HepG2 (cell line): ENCODE measurements at regions not wholly inside any gene's neighbourhood (a gene's known extent, or its start where the extent isn't known, plus 50 kb on each side); places are given as distances from the start of the nearest gene placed in this dataset.

Source experiments
- ATAC-seq: fragments of 200-7000 bp; cut with Tn5 transposase; 3 replicates; pipeline ENCODE4 v1.9.1; 2020; ENCODE audit warnings: mild to moderate bottlenecking, moderate library complexity
- BruUV-seq: library from RNA; stranded (reverse); fragments of 400-500 nt; replicated peaks from 2 replicates; lab custom pipeline; 2021; lab: Mats Ljungman, UMichigan
- CTCF ChIA-PET: fragments of 300-600 bp; formaldehyde crosslinking; extraction: SDS; loops from one replicate; lab custom pipeline; 2021; ENCODE audit warnings: low total read pairs, inconsistent platforms, low intra/inter-chr PET ratio; lab: Yijun Ruan, JAX
- POLR2A ChIA-PET: fragments of 350-600 bp; sonication (Branson Sonifier 250); formaldehyde crosslinking; loops from one replicate; lab custom pipeline; 2020; ENCODE audit warnings: antibody characterized with exemption, inconsistent platforms; lab: Yijun Ruan, JAX
- DNase-seq: peaks from one replicate; pipeline ENCODE4 v3.0.0-alpha.2; 2015; ENCODE audit warnings: low spot score
- FAIRE-seq: peaks from 3 replicates; lab custom pipeline; 2011; peaks lifted over from hg19 to GRCh38; lab: Jason Lieb, UNC
- H2AFZ ChIP-seq: one replicate; pipeline ENCODE4 v1.6.1; 2011; ENCODE audit warnings: low read length, inconsistent platforms
- H3K27ac ChIP-seq: fragments of 300-600 bp; 3 replicates; pipeline ENCODE4 v1.8.0; 2011; ENCODE audit warnings: mixed run types, mild to moderate bottlenecking, mixed read lengths, low read length, inconsistent platforms; ENCODE audit not compliant: insufficient read depth; ENCODE audit errors: extremely low read length
- H3K27me3 ChIP-seq, 2 experiments: fragments of 200-600 bp in 1 of 2; 2 replicates in 1 of 2; 3 replicates in 1 of 2; pipeline versions ENCODE4 v1.6.0 to v1.8.0; 2011; ENCODE audit warnings: low read length in 2 of 2, mild to moderate bottlenecking in 2 of 2, moderate library complexity in 2 of 2, inconsistent platforms in 1 of 2; ENCODE audit not compliant: insufficient read depth in 2 of 2, control insufficient read depth in 1 of 2
- H3K36me3 ChIP-seq, 2 experiments: fragments of 200-600 bp in 1 of 2; replicated peaks in 1 of 2; 2 replicates in 1 of 2; 3 replicates in 1 of 2; pipeline versions ENCODE4 v1.5.1 to v1.8.0; 2011; ENCODE audit warnings: low read length in 2 of 2, inconsistent platforms in 1 of 2; ENCODE audit not compliant: insufficient read depth in 2 of 2, control insufficient read depth in 1 of 2
- H3K4me1 ChIP-seq: 2 replicates; pipeline ENCODE4 v1.5.1; 2012; ENCODE audit warnings: low read length, inconsistent platforms; ENCODE audit not compliant: insufficient read depth
- H3K4me2 ChIP-seq: 2 replicates; pipeline ENCODE4 v1.6.0; 2011; ENCODE audit warnings: low read depth, low read length, inconsistent platforms
- H3K4me3 ChIP-seq, 3 experiments: fragments of 200-600 bp in 1 of 3; sonication (generic), shearing (Covaris generic) in 1 of 3; replicated peaks in 1 of 3; 2 replicates each; pipeline ENCODE4 v1.5.1; 2011 to 2016; ENCODE audit warnings: low read length in 3 of 3, inconsistent platforms in 2 of 3, low read depth in 2 of 3, mild to moderate bottlenecking in 2 of 3, control low read depth in 1 of 3, mixed read lengths in 1 of 3; ENCODE audit not compliant: insufficient read depth in 1 of 3
- H3K79me2 ChIP-seq: one replicate; pipeline ENCODE4 v1.6.1; 2011; ENCODE audit warnings: low read length, inconsistent platforms; ENCODE audit not compliant: insufficient read depth
- H3K9ac ChIP-seq: 2 replicates; pipeline ENCODE4 v1.6.0; 2011; ENCODE audit warnings: mild to moderate bottlenecking, low read depth, low read length, inconsistent platforms; ENCODE audit not compliant: insufficient read depth
- H3K9me3 ChIP-seq: 2 replicates; pipeline ENCODE4 v1.5.1; 2012; ENCODE audit warnings: mild to moderate bottlenecking, low read length
- H4K20me1 ChIP-seq: 2 replicates; pipeline ENCODE4 v1.6.0; 2011; ENCODE audit warnings: inconsistent platforms, mild to moderate bottlenecking, low read length, moderate library complexity; ENCODE audit not compliant: insufficient read depth
- CBFB ChIP-seq: sonication (generic); formaldehyde crosslinking; IDR thresholded peaks from 2 replicates; pipeline ENCODE4 v1.4.0; 2020; ENCODE audit warnings: missing genetic modification reagents
- EED ChIP-seq: sonication (generic); formaldehyde crosslinking; IDR thresholded peaks from 2 replicates; pipeline ENCODE4 v1.5.0; 2020; ENCODE audit warnings: mild to moderate bottlenecking, missing genetic modification reagents
- FOXK2 ChIP-seq: fragments of 450-650 bp; IDR thresholded peaks from 2 replicates; pipeline ENCODE4 v1.6.1; 2016
- KLF9 ChIP-seq: IDR thresholded peaks from 2 replicates; pipeline ENCODE4 v1.6.1; 2016; ENCODE audit warnings: low read depth
- MTF1 ChIP-seq: sonication (generic); formaldehyde crosslinking; IDR thresholded peaks from 2 replicates; pipeline ENCODE4 v1.5.0; 2020; ENCODE audit warnings: missing genetic modification reagents
- PPARG ChIP-seq: conservative IDR thresholded peaks from 2 replicates; pipeline ENCODE4 v1.6.1; 2016; ENCODE audit warnings: missing biosample characterization, missing genetic modification reagents
- SCMH1 ChIP-seq: sonication (generic); formaldehyde crosslinking; IDR thresholded peaks from 2 replicates; pipeline ENCODE4 v1.9.0; 2021; ENCODE audit warnings: missing genetic modification reagents, mild to moderate bottlenecking, borderline replicate concordance
- STAT6 ChIP-seq: sonication (generic); formaldehyde crosslinking; IDR thresholded peaks from 2 replicates; pipeline ENCODE4 v1.4.0; 2020; ENCODE audit warnings: missing genetic modification reagents, mild to moderate bottlenecking, borderline replicate concordance
- SUZ12 ChIP-seq: fragments of 150-350 bp; IDR thresholded peaks from 2 replicates; pipeline ENCODE4 v1.6.1; 2014; ENCODE audit warnings: low read depth, low read length
- TAF15 ChIP-seq: fragments of 200-400 bp; formaldehyde crosslinking; IDR thresholded peaks from one replicate; pipeline ENCODE4 v1.6.1; 2018; ENCODE audit warnings: mild to moderate bottlenecking, low read depth, low read length; ENCODE audit not compliant: poor library complexity, severe bottlenecking
- TRAFD1 ChIP-seq: sonication (generic); formaldehyde crosslinking; IDR thresholded peaks from 2 replicates; pipeline ENCODE4 v1.5.1; 2020; ENCODE audit warnings: missing genetic modification reagents, mild to moderate bottlenecking, borderline replicate concordance
- ZNF547 ChIP-seq: sonication (generic); formaldehyde crosslinking; IDR thresholded peaks from 2 replicates; pipeline ENCODE4 v1.5.1; 2020; ENCODE audit warnings: mild to moderate bottlenecking, missing genetic modification reagents
- ZNF564 ChIP-seq: sonication (generic); formaldehyde crosslinking; IDR thresholded peaks from 2 replicates; pipeline ENCODE4 v1.8.1; 2023; ENCODE audit warnings: mild to moderate bottlenecking, missing genetic modification reagents
- ZNF75D ChIP-seq: sonication (generic); formaldehyde crosslinking; IDR thresholded peaks from 2 replicates; pipeline ENCODE4 v1.8.1; 2023; ENCODE audit warnings: missing genetic modification reagents, mild to moderate bottlenecking, borderline replicate concordance
- ZSCAN20 ChIP-seq: sonication (generic); formaldehyde crosslinking; IDR thresholded peaks from 2 replicates; pipeline ENCODE4 v1.4.0; 2020; ENCODE audit warnings: missing genetic modification reagents, mild to moderate bottlenecking, borderline replicate concordance
- ZSCAN31 ChIP-seq: sonication (generic); formaldehyde crosslinking; IDR thresholded peaks from 2 replicates; pipeline ENCODE4 v1.5.0; 2020; ENCODE audit warnings: low read depth, mild to moderate bottlenecking, missing genetic modification reagents
- WGBS: methylation state at CpG from one replicate; pipeline ENCODE4 v1.1.6; 2017; ENCODE audit warnings: low lambda C conversion rate; 5-methylcytosine and 5-hydroxymethylcytosine counted together
- in situ Hi-C: cut with HindIII; loops from 2 replicates; pipeline ENCODE4 v1.10.0; 2017; ENCODE audit warnings: low pct_unique_long_range_greater_than_20kb; ENCODE audit not compliant: extremely low pct_ligation_motif_present
- intact Hi-C: fragments of 100-400 bp; cut with micrococcal nuclease; formaldehyde crosslinking; loops from one replicate; pipeline ENCODE4 v1.10.0; 2022; ENCODE audit not compliant: unreplicated experiment

GRCh38 chr13:103878891-103879605, 812.8 kb upstream of the SLC10A2 start:
- no peak overlapping the region for H2AFZ ChIP-seq
- H3K27ac ChIP-seq, result no peak overlapping the region
- H3K27me3 ChIP-seq, result no peaks in the 10 kb centered on the region
- FAIRE-seq, result no peak
- in situ Hi-C loops, result no loop called here
- H3K9me3 ChIP-seq, result 0 out of 2 replicates have a peak, but pooled peaks cover 8% of the 10 kb centered on the region
- H3K4me2 ChIP-seq, result no peak overlapping the region
- CTCF ChIA-PET, result no interaction called here
- DNase-seq, result no peak
- TF ChIP-seq KLF9 (CRISPR knock-in tag) (no peak), ZSCAN20 (CRISPR knock-in tag) (no peak)
- TF ChIP-seq, all 625 proteins: peak for 0
- BruUV-seq, result no TSS peak
- H3K4me3 ChIP-seq, result no peak overlapping the region
- no peaks in the 10 kb centered on the region for H4K20me1 ChIP-seq
- no peaks in the 10 kb centered on the region for H3K36me3 ChIP-seq
- POLR2A ChIA-PET, result no interaction called here
- 6% methylated on average over 2 of the region's 2 CpGs for WGBS
- intact Hi-C loops, result no loop called here
- H3K9ac ChIP-seq, result no peak overlapping the region
- H3K79me2 ChIP-seq, result no peaks in the 10 kb centered on the region
- no peak for ATAC-seq
- peaks cover 5% of the 10 kb centered on the region; the same call in 1 of the 2 replicates for H3K4me1 ChIP-seq

DNA sequence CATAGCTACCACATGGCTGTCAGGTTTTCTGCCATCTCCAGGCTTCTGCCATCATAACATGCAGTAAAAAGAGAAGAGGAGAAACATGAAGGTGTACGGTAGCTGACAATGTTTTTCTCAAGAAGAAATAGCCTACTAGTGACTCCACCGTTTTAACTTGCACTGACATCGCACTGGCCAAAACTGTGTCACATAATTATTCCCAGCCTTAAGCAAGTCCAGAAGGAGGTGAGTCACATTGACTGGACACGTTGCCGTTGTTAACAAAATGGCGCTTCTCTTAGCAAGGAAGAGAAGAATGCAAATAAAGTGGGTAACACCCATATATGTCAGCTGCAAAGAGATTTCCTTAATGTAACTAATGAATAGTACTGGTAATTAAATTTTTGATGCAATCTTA, 810.4 kb upstream of the SLC10A2 start:
- no TSS peak for BruUV-seq
- DNase-seq, result no peak
- 64% methylated on average over 6 of the region's 6 CpGs for WGBS
- no peak for TF ChIP-seq ZNF547
- TF ChIP-seq ZSCAN31 (CRISPR knock-in tag), result no peak
- TF ChIP-seq PPARG (CRISPR knock-in tag), result no peak
- TF ChIP-seq ZNF564, result no peak
- no peak for TF ChIP-seq TRAFD1
- no peak for TF ChIP-seq STAT6 (CRISPR knock-in tag)
- TF ChIP-seq EED (CRISPR knock-in tag), result no peak
- no peak for TF ChIP-seq SUZ12
- TF ChIP-seq SCMH1 (CRISPR knock-in tag), result no peak
- no peak for TF ChIP-seq CBFB (CRISPR knock-in tag)
- TF ChIP-seq FOXK2, result no peak
- TF ChIP-seq MTF1 (CRISPR knock-in tag), result no peak
- TF ChIP-seq TAF15, result no peak
- no peak for TF ChIP-seq ZNF75D

More for the DNA sequence above, 810.4 kb upstream of the SLC10A2 start:
- Histone ChIP-seq H3K9me3 (peaks cover 20% of the 10 kb centered on the region), H3K4me1 (no peaks in the 10 kb centered on the region), H3K79me2 (no peaks in the 10 kb centered on the region), H3K4me3 (no peak overlapping the region), H3K4me2 (no peak overlapping the region), H3K36me3 (no peaks in the 10 kb centered on the region), H2AFZ (no peak overlapping the region), H3K9ac (no peak overlapping the region), H4K20me1 (no peaks in the 10 kb centered on the region), H3K27me3 (no peaks in the 10 kb centered on the region), H3K27ac (no peak overlapping the region)
- POLR2A ChIA-PET, result no interaction called here
- intact Hi-C loops (no loop called here), in situ Hi-C loops (no loop called here)
- no peak for ATAC-seq
- CTCF ChIA-PET, result no interaction called here
- FAIRE-seq, result no peak
